OCI-LY7 (cell line): ENCODE measurements at regions not wholly inside any gene's neighbourhood (a gene's known extent, or its start where the extent isn't known, plus 50 kb on each side); places are given as distances from the start of the nearest gene placed in this dataset.

ENCODE experiments used
- EZH2phosphoT487 ChIP-seq: fragments of 200-600 bp; sonication (generic); IDR thresholded peaks from 2 replicates; pipeline ENCODE4 v1.6.1; 2018; ENCODE audit warnings: low read depth, borderline replicate concordance, mild to moderate bottlenecking, mixed run types, antibody characterized with exemption, low read length, moderate library complexity, mixed read lengths
- TF ChIP-seq, protein P1 (sequence below): fragments of 200-600 bp; sonication (generic); conservative IDR thresholded peaks from 2 replicates; pipeline ENCODE4 v1.5.1; 2014; ENCODE audit warnings: mild to moderate bottlenecking, antibody characterized with exemption, low read length, moderate library complexity, mixed read lengths

DNA sequence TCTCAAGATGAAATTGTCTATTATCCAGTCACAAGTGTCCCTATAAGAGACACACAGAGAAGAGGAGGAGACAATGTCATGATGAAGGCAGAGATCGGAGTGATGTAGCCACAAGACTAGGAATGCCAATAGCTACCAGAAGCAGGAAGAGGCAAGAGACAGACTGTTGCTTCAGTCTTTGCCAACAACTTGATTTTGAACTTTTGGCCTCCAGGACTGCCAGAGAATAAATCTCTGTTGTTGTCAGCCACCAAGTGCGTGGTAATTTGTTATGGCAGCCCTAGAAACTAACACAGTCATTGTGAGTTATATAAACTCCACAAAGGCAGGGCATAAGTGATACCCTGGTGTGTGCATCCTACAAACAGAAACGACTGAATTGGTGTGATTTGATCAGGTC is 517.0 kb downstream of the BTBD3 start:
- TF ChIP-seq, protein P1, sequence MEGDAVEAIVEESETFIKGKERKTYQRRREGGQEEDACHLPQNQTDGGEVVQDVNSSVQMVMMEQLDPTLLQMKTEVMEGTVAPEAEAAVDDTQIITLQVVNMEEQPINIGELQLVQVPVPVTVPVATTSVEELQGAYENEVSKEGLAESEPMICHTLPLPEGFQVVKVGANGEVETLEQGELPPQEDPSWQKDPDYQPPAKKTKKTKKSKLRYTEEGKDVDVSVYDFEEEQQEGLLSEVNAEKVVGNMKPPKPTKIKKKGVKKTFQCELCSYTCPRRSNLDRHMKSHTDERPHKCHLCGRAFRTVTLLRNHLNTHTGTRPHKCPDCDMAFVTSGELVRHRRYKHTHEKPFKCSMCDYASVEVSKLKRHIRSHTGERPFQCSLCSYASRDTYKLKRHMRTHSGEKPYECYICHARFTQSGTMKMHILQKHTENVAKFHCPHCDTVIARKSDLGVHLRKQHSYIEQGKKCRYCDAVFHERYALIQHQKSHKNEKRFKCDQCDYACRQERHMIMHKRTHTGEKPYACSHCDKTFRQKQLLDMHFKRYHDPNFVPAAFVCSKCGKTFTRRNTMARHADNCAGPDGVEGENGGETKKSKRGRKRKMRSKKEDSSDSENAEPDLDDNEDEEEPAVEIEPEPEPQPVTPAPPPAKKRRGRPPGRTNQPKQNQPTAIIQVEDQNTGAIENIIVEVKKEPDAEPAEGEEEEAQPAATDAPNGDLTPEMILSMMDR: no peak
- TF ChIP-seq EZH2phosphoT487: no peak
